OCI-LY3 (cell line): ENCODE measurements at regions not wholly inside any gene's neighbourhood (a gene's known extent, or its start where the extent isn't known, plus 50 kb on each side); places are given as distances from the start of the nearest gene placed in this dataset.

Experiments used
- H2AFZ ChIP-seq: fragments of 200-600, 300-600 bp; shearing (Covaris generic); 2 replicates; pipeline ENCODE4 v1.6.0; 2014; ENCODE audit warnings: antibody characterized with exemption, low read depth, low read length
- H3K27ac ChIP-seq: fragments of 200-600, 300-600 bp; sonication (generic); 2 replicates; pipeline ENCODE4 v1.5.1; 2014; ENCODE audit warnings: mild to moderate bottlenecking, low read length, moderate library complexity, mixed read lengths
- H3K27me3 ChIP-seq: fragments of 200-600, 300-600 bp; sonication (generic); 2 replicates; pipeline ENCODE4 v1.6.1; 2014; ENCODE audit warnings: low read depth, low read length, mixed read lengths
- H3K36me3 ChIP-seq: fragments of 200-600, 300-600 bp; sonication (generic); replicated peaks from 2 replicates; pipeline ENCODE3; 2014; ENCODE audit warnings: low read depth, low read length, mixed read lengths
- H3K4me1 ChIP-seq: fragments of 300-600, 200-600 bp; sonication (generic); 2 replicates; pipeline ENCODE4 v1.6.1; 2014; ENCODE audit warnings: low read length, mixed read lengths
- H3K4me2 ChIP-seq: fragments of 200-600, 300-600 bp; sonication (generic); 2 replicates; pipeline ENCODE4 v1.6.1; 2014; ENCODE audit warnings: low read length, mixed read lengths
- H3K4me3 ChIP-seq: fragments of 300-600, 200-600 bp; sonication (generic); 2 replicates; pipeline ENCODE4 v1.5.1; 2014; ENCODE audit warnings: antibody characterized with exemption, mild to moderate bottlenecking, low read length, moderate library complexity
- H3K79me2 ChIP-seq: fragments of 300-600, 200-600 bp; shearing (Covaris generic); 2 replicates; pipeline ENCODE4 v1.6.1; 2014; ENCODE audit warnings: mild to moderate bottlenecking, low read length, mixed read lengths
- H3K9ac ChIP-seq: fragments of 300-600, 200-600 bp; shearing (Covaris generic); 2 replicates; pipeline ENCODE4 v1.6.0; 2014; ENCODE audit warnings: mild to moderate bottlenecking, low read length, moderate library complexity
- H3K9me3 ChIP-seq: fragments of 200-600, 300-600 bp; shearing (Covaris generic); 2 replicates; pipeline ENCODE4 v1.6.1; 2014; ENCODE audit warnings: low read length, mixed read lengths; ENCODE audit not compliant: insufficient read depth
- H4K20me1 ChIP-seq: fragments of 200-600, 300-600 bp; sonication (generic); 2 replicates; pipeline ENCODE4 v1.6.1; 2016; ENCODE audit warnings: low read length, mixed read lengths; ENCODE audit not compliant: insufficient read depth
- CTCF ChIP-seq: fragments of 200-600, 300-600 bp; sonication (generic); IDR thresholded peaks from 2 replicates; pipeline ENCODE4 v1.5.1; 2014; ENCODE audit warnings: antibody characterized with exemption, low read length, low read depth
- EZH2phosphoT487 ChIP-seq: fragments of 200-600 bp; shearing (Covaris generic); IDR thresholded peaks from 2 replicates; pipeline ENCODE4 v1.6.1; 2018; ENCODE audit warnings: antibody characterized with exemption, mixed run types, low read depth

GRCh38 chr22:48826546-48826945, 1001.1 kb downstream of the BRD1 start:
- TF ChIP-seq EZH2phosphoT487 = no peak
- TF ChIP-seq CTCF = no peak
- no peak overlapping the region for H3K9ac ChIP-seq
- H3K4me2 ChIP-seq = no peak overlapping the region
- no peaks in the 10 kb centered on the region for H3K9me3 ChIP-seq
- H2AFZ ChIP-seq = no peak overlapping the region
- H4K20me1 ChIP-seq = no peaks in the 10 kb centered on the region
- no peaks in the 10 kb centered on the region for H3K4me1 ChIP-seq
- no peak overlapping the region for H3K4me3 ChIP-seq
- H3K27me3 ChIP-seq = no peaks in the 10 kb centered on the region
- H3K36me3 ChIP-seq = no peaks in the 10 kb centered on the region
- H3K79me2 ChIP-seq = no peaks in the 10 kb centered on the region
- H3K27ac ChIP-seq = no peak overlapping the region

DNA sequence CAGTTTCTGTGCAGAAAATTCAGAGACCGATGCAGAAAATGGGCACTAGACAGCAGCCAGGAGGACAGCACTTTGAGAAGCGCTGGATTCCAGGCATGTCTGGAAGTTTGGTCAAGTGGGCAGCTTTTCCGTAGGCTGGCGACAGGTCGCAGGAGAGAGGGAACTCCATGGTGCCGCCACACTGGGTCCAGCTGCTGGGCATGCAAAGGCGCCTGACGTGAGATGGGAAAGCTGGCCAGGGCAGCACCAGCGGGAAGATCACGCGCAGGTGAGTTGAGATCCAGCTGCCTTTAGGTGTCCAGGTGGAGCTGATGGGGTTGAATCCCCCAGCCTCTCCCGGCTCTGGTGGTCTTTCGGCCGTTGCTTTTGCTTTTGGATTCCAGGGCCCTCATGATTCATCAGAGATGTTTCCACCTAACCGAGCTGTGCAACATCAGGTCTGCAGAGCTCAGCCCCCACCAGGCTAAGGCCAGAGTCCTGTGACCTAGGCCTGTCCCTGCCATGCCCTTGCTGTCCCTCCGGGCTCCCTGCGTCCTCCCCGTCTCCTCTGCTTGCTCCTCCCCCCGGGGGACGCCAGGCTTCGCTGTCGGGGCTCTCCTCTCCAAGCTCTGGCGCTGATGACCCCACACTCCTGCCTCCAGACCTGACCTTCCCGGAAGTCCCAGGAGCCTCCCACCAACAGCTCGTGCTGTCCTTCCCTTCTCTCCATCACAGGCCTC, 1001.7 kb downstream of the BRD1 start:
- Histone ChIP-seq H3K27ac (no peak overlapping the region), H3K27me3 (no peaks in the 10 kb centered on the region), H3K4me3 (no peak overlapping the region), H3K4me1 (no peaks in the 10 kb centered on the region), H3K9ac (no peak overlapping the region), H3K4me2 (no peak overlapping the region), H3K36me3 (no peaks in the 10 kb centered on the region), H2AFZ (no peak overlapping the region), H3K79me2 (no peaks in the 10 kb centered on the region), H4K20me1 (no peaks in the 10 kb centered on the region), H3K9me3 (no peaks in the 10 kb centered on the region)
- TF ChIP-seq CTCF (no peak), EZH2phosphoT487 (no peak)

DNA sequence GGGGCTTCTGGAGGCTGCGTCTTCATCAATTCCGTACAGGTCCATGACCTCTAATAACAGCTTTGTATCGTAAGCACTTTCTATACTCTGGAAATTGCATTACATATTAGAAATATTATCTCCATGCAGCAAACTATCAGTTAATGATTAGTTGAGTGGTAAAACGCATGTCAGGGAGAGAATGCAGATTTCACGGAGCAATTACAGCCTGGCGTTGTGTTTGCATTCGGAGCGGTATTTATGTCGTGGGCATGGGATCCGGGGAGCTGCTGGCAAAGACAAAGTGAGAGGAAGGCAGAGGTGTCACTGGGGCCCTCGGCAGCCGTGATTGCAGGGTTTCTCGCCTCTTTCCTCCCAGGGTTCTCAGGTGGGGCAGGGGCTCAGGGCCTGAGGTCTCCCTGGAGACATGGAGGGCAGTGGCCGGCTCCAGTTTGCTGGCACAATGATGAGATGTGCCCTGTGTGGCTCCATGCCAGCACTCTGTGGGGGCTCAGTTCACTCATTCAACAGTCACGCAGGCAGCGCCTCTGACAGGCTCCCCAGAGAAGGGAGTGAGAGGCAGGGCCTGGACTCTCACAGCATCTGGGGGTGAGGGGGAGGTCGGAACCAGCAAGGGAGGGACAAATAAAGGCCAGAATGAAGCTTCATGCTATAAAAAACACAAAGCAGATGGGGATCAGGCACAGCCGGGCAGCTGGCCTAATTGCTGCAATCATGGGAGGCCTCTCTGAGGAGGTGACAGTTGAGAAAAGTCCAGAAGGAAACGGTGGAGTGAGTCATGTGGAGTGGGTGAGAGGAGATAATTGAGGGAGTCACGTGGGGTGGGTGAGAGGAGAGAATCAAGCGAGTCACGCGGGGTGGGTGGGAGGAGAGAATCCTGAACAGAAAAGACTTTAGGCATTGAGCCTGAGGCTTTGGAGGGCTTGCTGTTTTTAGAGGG, 1002.7 kb downstream of the BRD1 start:
- Histone ChIP-seq H3K27me3 (no peaks in the 10 kb centered on the region), H3K4me3 (no peak overlapping the region), H3K4me2 (no peak overlapping the region), H4K20me1 (no peaks in the 10 kb centered on the region), H3K36me3 (no peaks in the 10 kb centered on the region), H3K9me3 (no peaks in the 10 kb centered on the region), H2AFZ (no peak overlapping the region), H3K9ac (no peak overlapping the region), H3K79me2 (no peaks in the 10 kb centered on the region), H3K27ac (no peak overlapping the region), H3K4me1 (no peaks in the 10 kb centered on the region)
- TF ChIP-seq EZH2phosphoT487 (no peak), CTCF (no peak)

DNA sequence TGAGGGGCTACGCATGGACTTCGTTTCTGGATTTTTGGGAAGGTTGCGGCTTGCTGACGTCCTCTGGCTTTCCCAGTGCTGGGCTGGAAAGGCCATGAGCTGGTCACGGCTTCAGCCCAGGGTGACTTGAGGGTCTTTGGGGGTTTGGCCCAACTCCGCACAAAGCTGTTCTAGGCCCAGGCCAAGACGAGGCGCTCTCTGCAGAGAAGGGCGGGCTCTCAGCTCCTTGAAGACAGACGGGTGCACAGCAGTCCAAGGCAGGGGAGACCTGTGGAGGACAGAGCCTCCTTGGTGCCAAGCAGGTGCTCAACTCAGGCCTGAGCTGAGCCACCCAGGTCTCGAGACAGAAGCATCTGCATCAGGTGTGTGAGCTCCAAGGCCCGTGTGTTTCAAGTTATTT, 1003.7 kb downstream of the BRD1 start:
- H3K9me3 ChIP-seq = no peaks in the 10 kb centered on the region
- no peak overlapping the region for H3K27ac ChIP-seq
- H3K4me3 ChIP-seq = no peak overlapping the region
- H4K20me1 ChIP-seq = no peaks in the 10 kb centered on the region
- TF ChIP-seq CTCF (no peak), EZH2phosphoT487 (no peak)
- no peaks in the 10 kb centered on the region for H3K36me3 ChIP-seq
- H3K79me2 ChIP-seq = no peaks in the 10 kb centered on the region
- no peaks in the 10 kb centered on the region for H3K27me3 ChIP-seq
- no peak overlapping the region for H2AFZ ChIP-seq
- no peak overlapping the region for H3K9ac ChIP-seq
- H3K4me1 ChIP-seq = no peaks in the 10 kb centered on the region
- no peak overlapping the region for H3K4me2 ChIP-seq
